GM18505 (cell line): ENCODE measurements at regions not wholly inside any gene's neighbourhood (a gene's known extent, or its start where the extent isn't known, plus 50 kb on each side); places are given as distances from the start of the nearest gene placed in this dataset.

Source experiments
- ATAC-seq: cut with Tn5 transposase; IDR thresholded peaks from one replicate; pipeline ENCODE4 v1.9.1; 2021; ENCODE audit not compliant: unreplicated experiment
- POLR2A ChIP-seq: IDR thresholded peaks from 4 replicates; pipeline ENCODE4 v1.6.1; 2011; ENCODE audit warnings: borderline replicate concordance; ENCODE audit not compliant: insufficient read depth, insufficient read length; ENCODE audit errors: extremely low read depth

DNA sequence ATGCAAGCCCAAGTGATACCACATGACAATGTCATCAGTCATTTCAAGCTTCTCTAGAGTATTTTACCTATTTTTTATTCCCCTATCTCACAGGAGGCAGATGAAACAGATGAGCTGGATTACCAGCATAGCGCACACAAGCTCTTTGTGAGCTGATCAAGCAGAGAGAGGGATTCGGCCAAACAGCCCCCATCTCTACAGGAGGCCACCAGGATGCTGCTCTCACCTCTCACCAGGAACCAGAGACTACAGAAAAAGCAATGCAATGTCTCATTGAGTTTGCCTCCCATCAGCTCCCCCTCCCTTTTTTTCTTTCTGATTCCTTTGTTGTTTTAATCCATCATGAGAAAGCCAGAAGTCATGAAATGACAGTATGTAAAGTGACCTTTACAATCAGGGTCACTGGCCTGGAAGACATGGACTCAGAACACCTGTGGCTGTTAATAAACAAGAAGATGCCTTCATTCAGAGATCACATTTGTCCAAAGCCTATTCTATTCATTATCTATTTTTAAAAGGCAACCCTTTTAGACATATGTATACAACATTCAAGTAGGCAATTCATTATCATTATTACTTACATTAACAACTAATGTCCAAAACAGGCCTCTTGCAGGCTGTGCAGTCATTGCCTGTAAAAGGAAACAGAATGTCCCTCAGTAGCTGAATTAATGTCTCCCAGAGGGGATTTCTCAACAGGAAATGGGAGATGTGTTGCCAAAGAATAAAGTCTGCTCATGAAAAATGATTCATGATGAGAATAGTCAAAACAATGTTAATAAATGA is 656.6 kb downstream of the TBC1D4 start:
- TF ChIP-seq POLR2A = no peak
- no peak for ATAC-seq

- ATAC-seq = no peak
- TF ChIP-seq POLR2A = no peak
Measured at GRCh38 chr13:74820809-74821208, 661.2 kb downstream of the TBC1D4 start.

GRCh38 chr13:74819549-74819948 is 662.4 kb downstream of the TBC1D4 start:
- ATAC-seq = no peak
- TF ChIP-seq POLR2A = no peak

GRCh38 chr13:74816737-74817136 is 665.2 kb downstream of the TBC1D4 start:
- ATAC-seq = no peak
- TF ChIP-seq POLR2A = no peak

- no peak for TF ChIP-seq POLR2A
- no peak for ATAC-seq
Measured at GRCh38 chr13:74796157-74796556, 662.0 kb upstream of the KLF12 start.

- no peak for ATAC-seq
- no peak for TF ChIP-seq POLR2A
Measured at GRCh38 chr13:74795526-74795925, 661.3 kb upstream of the KLF12 start.

DNA sequence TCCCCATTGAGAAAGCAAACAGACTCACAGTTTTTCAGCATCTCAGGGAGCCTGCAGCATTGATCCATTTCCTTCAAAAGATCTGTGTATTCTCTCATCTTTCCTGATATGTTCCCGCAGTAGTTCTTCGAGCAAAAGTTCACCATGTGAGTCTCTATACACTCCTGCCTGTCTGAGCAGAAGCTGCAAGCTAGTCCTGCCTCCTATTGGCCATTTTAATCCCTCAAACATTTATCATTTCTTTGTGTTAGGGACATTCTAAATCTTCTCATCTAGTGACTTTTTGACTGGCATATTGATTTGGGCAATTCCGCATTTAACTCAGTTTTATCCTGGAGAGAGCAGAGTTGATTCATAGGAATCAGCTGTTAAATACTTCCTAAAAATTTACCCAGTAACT is 660.4 kb upstream of the KLF12 start:
- ATAC-seq = no peak
- TF ChIP-seq POLR2A = no peak

DNA sequence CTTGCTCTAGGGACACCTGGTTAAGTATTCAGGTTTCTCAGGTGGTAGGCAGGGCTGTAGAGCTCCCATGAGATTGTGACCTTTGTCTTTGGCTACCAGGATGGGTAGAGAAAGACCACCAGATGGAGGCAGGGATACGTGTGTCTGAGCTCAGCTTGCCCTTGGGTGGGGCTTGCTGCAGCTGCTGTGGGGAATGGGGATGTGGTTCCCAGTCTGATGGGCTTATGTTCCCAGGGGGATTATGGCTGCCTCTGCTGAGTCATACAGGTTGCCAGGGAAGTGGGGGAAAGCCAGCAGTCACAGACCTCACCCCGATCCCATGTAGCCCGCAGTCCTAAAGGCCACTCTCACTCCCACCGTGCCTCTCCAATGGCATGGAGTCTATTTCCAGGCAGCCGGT is 659.9 kb upstream of the KLF12 start:
- ATAC-seq = no peak
- no peak for TF ChIP-seq POLR2A

DNA sequence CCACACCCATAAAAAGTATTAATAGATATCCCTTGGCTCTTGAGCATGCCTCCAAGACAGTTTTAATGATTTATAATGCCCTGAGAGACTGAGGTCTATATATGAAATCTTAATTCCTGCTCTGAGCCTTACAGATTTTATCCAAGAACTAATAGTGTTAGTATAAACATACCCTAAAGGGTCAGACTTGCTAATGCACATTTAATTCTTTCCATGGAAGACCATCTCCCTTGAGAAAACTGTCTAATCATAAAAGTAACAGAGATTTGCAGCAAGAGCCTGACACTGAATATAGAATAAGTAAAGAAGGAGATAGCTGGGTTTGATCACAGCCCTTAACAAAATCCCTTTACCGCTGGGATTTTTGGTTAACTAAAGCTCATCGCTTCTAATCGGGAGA is 650.8 kb upstream of the KLF12 start:
- ATAC-seq = no peak

DNA sequence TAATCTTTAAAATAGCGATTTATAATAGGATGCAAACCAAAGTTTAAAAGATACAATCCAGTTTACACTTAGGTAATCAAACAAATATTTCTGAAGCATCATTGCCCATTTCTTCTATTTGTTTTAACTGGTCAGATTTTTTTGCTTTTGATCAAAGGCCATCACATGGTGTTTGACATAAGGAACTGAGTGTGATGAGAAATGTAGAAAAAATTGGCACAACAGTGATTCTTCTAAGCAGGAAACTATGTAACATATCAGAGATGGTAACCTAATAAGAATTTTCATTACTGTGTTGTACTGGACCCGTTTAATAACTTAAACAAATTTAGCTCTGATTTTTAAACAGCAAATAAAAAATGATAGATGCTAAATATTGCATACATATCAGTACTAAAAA is 644.7 kb upstream of the KLF12 start:
- no peak for TF ChIP-seq POLR2A
- no peak for ATAC-seq

More for the DNA sequence above, 650.8 kb upstream of the KLF12 start:
- no peak for TF ChIP-seq POLR2A

- no peak for TF ChIP-seq POLR2A
Measured at GRCh38 chr13:74778087-74778486, 643.9 kb upstream of the KLF12 start.

GRCh38 chr13:74774264-74774663 is 640.1 kb upstream of the KLF12 start:
- no peak for TF ChIP-seq POLR2A
- no peak for ATAC-seq

More at GRCh38 chr13:74778087-74778486, 643.9 kb upstream of the KLF12 start:
- no peak for ATAC-seq

- no peak for ATAC-seq
- TF ChIP-seq POLR2A = no peak
Measured at GRCh38 chr13:74773248-74773647, 639.0 kb upstream of the KLF12 start.

GRCh38 chr13:74771964-74772363 is 637.8 kb upstream of the KLF12 start:
- TF ChIP-seq POLR2A = no peak
- no peak for ATAC-seq
